GM19395 (cell line): ENCODE measurements at regions not wholly inside any gene's neighbourhood (a gene's known extent, or its start where the extent isn't known, plus 50 kb on each side); places are given as distances from the start of the nearest gene placed in this dataset.
"Not testable (repeated sequence)": the region's sequence is repeated elsewhere in the genome, so short reads cannot be mapped to it uniquely, and the experiment has no call there.

Source experiments
- ATAC-seq: cut with Tn5 transposase; IDR thresholded peaks from one replicate; pipeline ENCODE4 v1.9.1; 2021; ENCODE audit warnings: mild to moderate bottlenecking, moderate library complexity; ENCODE audit not compliant: unreplicated experiment

DNA sequence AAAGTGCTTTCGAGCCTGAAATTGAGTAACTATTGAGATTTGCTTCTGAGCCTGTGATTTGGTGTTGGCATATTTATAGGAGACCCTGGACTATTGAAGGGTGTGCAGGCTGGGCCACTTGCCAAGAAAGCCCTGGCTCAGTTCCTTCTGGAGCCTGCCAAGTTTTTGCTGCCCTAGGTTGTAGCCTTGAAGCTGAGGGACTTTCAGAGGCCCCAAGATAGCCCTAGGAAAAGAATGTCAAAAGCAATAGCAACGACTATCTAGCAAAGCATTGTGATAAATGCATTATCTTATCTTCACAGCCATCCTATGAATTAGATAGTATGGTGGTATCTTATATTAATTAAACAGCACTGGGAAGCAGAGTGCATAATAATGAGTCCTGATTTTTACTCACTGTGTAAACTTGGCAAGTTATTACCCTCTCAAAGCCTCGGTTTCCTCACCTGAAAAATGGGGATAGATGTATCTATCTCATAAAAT lies 473.7 kb upstream of the PODXL start:
- no peak for ATAC-seq

DNA sequence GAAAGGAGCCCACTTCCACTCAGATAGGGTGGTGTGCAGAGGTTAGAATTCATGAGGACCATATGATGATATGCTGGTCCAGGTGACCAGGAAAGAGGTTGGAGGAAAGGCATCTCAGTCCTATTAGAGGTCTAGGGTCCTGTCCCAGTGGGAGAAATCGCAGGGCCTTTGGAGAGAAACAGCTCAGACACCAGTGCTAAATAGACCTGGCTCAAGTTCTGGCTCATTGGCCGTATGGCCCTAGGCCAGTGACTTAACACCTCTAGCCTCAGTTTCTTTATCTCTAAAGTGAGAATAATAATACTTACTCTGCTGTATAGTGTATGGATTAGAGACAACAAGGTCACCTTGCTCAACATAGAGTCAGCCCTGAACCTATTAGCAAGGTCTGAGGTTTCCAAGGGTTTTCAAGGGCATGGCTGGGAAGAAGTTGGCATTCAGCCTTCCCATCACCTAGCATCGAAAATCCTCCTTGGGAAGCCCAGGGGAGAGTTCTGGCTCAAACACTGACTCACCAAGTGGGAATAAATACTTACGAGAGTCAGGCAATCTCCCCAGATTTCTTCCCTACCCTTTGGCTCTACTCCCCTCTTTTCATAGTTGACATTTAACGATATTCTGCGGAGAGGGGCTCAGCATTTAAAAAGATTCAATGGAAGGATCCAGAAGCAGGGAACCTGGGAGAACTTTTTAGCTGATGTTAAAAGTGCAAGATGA lies 473.1 kb upstream of the PODXL start:
- ATAC-seq, result no peak

DNA sequence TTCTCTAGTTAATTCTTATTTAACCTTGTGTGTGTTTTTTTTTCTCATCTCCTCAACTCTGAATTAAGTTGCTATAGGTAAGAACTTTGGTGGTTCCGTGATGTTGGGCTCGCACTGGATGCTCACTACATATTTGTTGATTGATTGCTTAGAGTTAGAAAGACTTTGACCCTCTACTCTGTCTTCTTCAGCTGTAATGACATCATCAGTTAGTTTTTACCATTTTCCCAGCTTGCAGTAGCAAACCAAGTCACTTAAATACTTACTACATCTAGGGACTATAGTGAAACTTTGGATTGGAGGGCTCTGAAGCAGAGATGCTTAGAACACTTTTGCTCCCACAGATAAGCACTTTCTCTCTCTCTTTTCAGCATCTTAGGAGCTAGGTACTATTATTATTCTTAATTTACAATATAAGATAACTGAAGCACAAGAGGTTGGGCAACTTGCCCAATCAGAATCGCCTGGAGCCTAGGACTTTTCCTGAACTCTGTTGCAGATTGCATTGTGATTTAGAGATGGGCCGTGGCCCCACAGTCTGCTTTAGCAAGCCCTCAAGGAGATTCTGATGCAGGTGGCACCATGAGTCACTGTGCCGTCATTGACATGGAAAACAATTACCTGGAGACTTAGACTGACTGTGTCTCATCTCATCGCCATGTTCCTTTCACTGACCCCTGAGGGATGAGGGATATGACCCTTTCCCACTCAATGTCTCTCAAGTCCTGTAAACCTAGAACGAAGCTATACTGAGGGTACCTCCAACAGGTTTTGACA lies 471.9 kb upstream of the PODXL start:
- no peak for ATAC-seq

DNA sequence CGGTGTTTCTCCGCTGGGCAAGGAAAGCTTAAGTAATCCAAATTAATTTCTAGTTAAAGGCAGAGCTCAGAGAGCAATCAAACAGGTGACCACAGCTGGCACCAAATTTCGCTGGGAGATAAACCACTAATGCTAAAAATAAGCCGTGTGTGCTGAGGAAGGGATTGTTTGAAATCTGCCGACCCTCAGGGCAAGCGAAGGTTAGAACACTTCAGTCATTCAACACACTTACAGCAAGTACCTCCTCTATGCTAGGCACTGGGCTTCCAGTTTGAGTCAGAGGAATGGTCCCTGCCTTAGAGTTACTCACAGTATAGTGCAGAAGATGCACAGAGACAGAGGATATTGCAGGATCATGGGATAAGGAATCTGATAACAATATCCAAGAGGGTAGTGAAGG lies 467.9 kb upstream of the PODXL start:
- no peak for ATAC-seq

DNA sequence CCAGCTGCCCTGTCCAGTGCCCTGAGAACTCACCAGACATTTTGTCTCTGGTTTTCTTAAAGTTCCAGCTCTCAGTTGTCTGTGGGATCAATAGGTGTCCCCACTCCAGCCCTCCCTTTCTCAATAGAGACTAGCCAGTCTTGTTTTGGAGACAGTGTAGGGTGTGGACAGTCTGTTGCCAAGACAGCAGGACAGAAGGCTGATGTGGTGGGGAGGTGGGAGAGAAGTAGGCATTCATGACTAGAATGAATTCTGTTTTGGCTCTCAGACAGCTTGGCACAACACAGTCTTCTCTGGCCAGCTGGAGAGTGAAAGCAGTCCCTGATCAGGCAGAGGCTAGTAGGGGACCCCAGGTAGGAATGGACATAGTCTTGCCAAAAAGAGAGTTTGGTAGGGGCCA lies 467.0 kb upstream of the PODXL start:
- ATAC-seq, result no peak

DNA sequence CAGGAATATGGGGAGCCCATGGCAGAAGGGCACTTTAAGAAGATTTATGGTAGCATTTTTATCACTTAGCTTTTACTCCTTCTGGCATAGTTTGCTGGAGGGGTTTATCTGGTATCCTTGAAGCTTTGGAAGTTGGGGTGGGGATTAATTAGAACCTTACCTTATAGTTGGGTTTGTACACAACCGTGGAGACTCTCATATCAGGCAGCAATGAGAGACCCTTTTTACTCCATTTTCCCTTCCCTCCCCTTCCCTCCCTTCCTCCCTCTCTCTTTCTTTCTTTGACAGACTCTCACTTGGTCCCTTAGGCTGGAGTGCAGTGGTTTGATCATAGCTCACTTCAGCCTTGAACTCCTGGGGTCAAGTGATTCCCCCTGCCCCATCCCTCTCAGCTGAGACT lies 465.8 kb upstream of the PODXL start:
- ATAC-seq, result no peak

DNA sequence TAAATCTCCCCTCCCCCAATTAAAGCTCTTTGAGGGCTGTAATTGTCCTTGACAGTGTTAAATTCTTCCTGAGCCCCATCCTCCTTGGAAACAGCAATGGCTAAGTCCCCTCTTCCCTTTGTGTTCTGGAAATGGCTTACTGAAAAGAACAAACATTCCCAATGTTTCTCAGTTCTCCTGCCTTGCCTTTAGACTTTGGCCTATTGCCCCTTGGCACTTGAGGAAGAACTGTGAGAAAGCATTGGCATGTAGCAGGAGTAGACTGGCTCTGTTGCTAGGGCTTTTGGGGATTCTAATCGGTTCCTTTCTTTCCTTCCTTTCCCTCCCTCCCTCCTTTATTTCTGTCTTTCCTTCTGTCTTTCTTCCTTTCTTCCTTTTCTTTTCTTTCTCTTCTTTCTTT lies 463.3 kb upstream of the PODXL start:
- ATAC-seq, result no peak

DNA sequence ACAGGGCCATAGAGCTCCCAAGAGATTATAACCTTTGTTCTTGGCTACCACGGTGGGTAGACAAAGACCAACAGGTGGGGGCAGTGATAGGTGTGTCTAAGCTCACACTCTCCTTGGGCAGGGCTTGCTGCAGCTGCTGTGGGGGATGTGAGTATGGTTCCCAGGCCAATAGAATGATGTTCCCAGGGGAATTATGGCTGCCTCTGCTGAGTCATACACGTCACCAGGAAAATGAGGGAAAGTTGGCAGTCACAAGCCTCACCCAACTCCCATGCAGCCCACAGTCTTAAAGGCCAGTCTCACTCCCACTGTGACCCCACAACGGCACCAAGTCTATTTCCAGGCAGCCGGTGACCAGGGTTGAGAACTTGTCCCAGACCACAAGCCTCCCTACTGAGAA lies 453.4 kb upstream of the PODXL start:
- ATAC-seq, result no peak

DNA sequence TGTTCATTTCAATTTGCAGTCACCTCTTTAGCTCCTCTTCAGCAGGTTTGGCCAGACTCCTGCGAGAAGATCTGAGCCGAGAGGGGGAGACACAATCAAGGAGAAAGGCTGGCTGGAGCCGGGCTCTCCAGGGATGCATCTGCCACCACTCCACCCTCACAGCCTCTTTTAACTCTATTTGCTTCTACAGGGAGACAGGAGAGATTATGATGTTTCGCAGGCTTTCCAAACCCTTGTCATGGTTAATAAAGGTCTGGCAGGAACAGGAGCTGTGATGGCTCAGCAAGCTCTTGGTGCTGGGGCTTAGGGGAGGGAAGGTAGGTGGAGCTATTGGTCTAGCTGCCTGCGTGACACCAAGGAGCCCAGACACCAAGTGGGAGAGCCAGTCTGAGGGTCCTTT lies 448.1 kb upstream of the PODXL start:
- ATAC-seq, result no peak

DNA sequence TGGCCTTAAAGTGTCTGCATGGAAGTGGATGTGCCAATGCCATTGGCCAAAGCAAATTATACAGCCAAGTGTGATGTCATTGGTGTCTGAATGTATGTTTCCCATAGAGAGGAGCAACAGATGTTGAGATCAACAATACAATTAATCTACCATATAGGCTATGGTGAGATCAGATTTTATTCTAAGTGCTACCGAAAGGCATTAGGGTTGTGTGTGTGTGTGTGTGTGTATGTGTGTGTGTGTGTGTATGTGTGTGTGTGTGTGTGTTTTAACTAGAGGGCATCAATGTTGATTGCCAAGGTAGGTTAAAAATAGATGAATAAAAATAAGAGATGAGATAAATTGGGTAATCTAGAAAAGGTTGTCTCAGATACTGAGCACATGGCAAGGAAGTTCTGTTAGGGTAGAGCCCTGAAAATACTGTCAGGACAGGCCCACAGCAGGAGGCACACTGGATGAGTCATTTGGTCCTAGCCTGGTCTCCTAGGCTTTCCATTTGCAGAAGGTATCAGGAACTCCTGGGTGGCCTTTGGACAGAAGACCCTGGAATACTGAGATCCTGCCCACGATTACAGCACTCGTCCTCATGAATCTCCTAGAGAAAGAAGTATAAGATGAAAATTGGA lies 446.0 kb upstream of the PODXL start:
- ATAC-seq, result no peak

DNA sequence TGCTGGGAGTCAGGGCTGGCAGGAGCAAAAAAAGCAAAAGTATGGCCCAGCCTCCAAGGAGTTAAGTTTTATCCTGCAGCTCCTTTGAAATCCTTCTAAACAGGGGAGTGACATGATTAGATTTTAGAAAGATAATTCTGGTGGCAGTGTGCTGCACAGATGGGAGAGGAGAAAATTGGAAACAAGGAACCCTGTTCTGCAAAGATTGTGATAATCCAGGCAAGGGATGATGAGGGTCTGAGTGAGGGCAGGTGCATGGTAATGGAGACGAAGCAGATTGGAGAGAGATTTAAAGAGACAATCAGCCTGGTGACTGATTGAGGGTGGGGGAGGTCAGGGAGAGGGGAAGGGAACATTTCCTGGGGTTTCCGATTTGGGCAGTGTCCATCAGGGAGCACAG lies 444.7 kb upstream of the PODXL start:
- ATAC-seq, result no peak

DNA sequence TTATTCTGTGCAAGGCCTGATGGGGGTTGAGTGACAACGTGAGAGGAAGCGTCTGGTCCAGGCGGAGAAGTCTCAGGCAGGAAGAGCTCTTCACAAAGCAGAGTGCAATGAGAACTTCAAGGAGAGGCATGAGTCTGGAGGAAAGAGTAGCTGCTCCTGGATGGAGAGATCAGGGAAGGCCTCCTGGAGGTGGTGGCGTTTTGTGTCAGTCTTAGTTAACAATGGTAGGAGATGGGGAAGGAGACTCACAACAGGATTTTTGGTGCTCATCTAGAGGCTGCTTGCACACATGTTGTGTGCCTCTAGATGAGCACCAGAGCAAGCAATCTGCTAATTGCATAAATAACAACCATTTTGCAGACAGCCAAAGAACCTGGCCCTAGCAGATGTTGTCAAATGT lies 442.8 kb upstream of the PODXL start:
- ATAC-seq, result no peak

DNA sequence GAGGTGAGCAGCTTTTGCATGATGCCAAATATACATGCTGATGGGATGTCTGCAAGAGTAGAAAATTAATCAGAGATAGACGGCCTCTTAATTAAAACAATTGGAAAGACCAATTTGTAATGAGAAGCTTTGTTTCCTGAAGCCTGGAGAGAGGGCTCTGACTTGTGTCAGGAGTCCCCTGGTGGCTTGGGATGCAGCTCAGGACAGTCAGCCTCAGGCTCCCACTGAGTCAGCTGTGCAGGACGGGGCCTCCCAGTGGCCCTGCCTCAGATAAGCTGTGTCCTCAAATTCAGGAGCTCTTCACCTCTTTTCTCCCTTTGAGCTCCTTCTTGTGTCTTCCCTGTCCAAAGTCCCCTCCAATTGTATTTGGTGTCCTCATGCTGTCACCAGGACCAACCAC lies 438.9 kb upstream of the PODXL start:
- ATAC-seq, result no peak

DNA sequence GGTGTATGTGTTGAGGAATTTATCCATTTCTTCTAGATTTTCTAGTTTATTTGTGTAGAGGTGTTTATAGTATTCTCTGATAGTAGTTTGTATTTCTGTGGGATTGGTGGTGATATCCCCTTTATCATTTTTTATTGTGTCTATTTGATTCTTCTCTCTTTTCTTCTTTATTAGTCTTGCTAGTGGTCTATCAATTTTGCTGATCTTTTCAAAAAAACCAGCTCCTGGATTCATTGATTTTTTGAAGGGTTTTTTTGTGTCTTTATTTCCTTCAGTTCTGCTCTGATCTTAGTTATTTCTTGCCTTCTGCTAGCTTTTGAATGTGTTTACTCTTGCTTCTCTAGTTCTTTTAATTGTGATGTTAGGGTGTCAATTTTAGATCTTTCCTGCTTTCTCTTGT lies 424.6 kb upstream of the PODXL start:
- ATAC-seq, result not testable (repeated sequence)

DNA sequence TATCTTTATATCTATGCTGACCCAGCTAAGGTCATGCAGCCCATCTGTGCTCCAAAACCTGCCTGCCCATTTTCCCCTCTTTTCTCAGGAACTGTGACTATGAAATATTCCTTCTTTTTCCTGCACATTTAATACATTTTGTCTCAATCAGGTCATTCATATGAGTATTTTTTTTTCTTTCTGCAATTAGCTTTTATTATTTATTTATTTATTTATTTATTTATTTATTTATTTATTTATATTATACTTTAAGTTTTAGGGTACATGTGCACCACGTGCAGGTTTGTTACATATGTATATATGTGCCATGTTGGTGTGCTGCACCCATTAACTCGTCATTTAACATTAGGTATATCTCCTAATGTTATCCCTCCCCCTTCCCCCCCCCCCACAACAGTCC lies 421.7 kb upstream of the PODXL start:
- not testable (repeated sequence) for ATAC-seq

DNA sequence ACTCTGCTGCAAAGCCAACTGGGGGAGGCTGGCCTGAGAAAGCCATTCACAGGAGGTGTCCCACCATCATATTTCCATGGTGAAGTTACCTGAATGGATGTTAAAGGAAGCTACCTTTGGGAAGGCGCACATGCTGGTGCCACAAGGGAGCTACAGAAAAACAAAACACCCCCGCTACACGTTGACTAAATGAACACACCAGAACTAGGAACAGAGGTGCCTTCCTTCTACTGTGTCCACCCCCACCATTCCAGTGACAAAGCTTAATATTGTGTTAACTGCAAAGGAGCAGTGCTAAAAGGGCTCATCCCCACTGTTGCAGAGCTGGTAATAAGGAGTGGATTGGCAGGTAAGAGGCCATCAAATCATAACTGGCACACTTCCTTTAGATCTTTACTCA lies 420.0 kb upstream of the PODXL start:
- ATAC-seq, result no peak

DNA sequence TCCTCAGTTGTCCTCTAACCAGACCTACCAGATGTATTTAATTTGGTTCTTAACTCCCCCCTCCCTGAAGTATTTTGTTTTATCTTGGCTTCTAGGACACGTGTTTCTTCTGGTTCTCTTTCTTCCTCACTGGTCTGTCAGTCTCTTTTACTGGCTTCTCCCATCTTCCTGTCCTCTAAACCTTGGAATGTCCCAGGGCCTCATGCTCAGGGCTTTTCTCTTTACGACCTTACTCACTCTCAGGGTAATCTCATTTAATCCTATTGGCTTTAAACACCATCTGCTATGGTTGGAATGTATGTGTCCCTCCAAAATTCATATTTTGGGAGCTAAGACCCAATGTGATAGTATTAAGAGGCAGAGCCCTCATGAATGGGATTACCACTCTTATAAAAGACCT lies 418.2 kb upstream of the PODXL start:
- no peak for ATAC-seq

DNA sequence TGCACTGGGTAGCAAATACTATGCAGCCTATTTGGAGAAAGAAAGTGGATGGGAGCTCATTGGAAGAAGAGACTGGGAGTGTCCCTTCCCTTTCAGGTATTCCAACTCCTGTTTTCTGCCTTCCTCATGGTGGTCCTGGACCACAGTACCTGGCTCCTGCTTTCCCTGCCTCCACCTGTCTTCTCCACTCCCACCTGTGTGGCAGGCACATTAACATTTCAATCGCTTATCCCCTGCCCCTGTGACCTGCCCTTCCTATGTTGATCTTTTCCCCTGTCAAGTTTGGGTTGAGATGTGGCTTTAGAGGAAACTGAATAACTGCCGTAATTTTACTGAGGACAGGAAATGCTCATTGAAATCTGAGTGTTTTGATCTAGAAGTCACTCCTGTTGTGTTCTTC lies 415.8 kb upstream of the PODXL start:
- ATAC-seq, result no peak

DNA sequence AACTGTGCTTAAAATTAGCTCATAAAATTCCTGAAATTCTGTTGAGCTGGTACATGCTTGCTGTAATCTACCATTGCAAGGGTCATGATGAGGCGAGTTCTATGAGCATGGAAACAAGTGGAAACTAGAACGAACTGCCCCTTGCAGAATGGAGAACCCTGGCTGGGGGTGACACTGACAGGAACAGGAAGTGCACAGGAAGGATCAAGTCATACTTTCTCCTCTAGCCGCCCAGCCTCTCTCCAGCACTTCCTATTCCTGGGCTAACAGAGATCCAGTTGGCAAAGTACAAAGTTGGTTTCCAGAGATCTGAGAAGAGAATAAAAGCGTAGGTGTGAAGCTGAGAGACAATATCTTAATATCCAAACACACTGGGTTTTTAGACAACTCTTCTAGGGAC lies 414.2 kb upstream of the PODXL start:
- no peak for ATAC-seq

DNA sequence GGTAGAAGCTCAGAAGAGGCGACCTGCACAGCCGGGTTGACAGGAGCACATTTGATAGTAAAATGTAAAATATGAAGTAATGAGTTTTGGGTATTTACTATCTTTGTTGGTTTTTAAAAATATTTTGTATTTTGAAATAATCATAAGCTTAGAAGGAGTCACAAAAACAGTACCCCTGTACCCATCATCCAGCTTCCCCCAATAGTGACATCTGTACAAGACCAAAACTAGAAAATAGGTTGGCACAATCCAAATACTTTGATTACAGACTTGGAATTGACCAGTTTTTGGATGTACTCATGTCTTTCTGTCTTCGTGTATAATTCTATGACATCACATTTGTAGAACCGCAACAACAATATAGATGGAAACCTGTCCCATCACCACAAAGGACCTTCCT lies 413.1 kb upstream of the PODXL start:
- no peak for ATAC-seq

DNA sequence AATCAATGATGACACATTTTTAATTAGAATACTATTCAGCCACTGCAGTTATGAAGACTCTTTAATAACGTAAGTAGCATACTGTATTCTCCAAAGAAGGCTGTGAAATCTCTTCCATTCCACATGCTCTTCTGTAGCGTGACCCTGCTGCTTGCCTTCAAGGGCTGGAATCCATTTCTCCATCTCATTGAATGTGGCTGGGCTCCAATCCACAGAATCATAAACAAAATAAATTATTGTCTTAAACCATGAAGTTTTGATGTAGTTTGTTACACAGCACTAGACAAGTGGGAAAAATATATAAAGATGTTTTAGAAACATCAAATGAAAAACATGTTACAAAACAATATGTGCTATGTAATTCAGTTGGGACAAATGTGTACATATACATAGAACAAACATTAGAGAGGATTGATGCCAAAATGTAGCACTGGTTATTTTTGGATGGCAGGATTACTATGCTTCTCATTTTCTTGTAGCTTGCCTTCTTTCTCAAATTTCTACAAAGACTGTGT lies 410.8 kb upstream of the PODXL start:
- no peak for ATAC-seq

DNA sequence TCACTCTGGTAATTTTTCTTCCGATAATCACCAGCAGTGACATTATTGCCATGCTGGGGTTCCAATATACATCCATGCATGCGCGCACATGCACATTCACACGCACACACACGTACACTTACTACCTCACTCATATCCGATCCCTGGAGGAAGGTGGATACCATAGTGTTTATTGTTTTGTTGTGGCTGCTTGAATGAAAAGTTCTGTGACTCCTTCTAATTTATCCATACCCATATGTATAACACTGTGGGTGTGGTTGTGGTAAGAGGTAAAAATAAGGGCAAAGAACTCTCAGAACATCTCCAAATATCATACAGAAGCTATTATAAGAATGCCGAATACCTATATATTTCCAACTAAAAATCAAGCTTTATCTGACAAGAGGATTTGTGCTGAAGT lies 407.8 kb upstream of the PODXL start:
- ATAC-seq, result no peak
